ENCODE measurements at regions not wholly inside any gene's neighbourhood (a gene's known extent, or its start where the extent isn't known, plus 50 kb on each side); places are given as distances from the start of the nearest gene placed in this dataset.

DNA sequence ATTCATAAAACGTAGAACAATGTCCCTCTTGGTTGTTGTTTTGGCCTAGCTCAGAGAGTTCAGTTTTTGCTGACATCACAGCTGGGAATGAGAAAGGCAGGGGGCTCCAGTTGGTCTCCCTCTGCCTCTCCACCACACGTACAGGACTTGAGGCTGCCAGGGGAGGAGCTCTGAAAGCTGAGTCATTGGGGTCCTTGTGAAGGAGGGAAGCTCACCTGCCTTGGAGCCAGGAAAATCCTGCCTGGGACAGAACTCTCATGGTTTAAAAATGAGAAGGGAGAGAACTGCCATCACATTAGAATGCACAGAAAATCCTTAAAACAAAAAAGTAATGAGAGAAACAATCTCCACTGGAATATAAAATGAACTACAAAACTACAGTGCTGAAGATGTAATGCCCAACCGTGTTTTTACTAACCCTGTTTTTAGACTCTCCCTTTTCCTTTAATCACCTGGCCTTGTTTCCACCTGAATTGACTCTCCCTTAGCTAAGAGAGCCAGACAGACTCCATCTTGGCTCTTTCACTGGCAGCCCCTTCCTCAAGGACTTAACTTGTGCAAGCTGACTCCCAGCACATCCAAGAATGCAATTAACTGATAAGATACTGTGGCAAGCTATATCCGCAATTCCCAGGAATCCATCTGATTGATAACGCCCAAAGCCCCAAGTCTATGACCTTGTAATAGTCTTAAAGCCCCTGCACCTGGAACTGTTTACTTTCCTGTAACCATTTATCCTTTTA, 58.6 kb upstream of the TARP start:
- DNase-seq: peak; percentile 73

DNA sequence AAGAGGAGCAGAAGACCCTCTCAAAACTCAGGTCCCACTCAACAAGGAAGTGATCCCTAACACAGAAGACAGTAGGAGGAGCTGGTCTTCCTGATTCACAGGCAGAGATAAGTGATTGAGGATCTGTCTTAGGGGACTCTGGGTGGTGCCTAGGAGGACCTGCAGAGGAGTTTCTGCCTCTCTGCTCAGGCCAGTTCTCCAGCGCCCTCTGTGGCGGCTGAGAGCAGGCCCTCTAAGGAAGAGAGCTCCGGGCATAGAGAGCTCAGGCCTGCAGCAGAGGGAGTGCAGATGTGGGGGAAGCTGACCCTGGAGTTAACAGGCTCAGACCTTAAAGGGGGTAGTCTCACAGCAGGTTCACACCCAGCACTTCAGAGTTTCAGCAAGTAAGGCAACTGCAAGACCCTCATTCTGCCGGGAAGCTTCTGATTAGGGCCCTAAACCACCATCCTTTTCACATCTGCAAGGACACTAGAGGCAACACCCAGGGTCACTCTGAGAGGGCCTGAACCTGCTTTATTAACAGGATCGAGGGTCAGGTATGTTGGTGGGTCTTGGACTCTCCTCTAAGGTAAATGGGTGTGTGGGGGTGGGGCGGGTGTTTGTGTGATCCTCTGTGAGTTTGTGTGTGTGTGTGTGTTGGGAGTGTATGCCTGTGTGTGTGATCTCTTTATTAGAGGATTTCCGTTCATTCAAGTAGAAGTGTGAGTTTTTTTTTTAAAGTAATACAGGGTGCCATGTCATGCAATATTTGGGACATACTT, 57.6 kb upstream of the TARP start:
- peak; percentile 75 for DNase-seq

DNA sequence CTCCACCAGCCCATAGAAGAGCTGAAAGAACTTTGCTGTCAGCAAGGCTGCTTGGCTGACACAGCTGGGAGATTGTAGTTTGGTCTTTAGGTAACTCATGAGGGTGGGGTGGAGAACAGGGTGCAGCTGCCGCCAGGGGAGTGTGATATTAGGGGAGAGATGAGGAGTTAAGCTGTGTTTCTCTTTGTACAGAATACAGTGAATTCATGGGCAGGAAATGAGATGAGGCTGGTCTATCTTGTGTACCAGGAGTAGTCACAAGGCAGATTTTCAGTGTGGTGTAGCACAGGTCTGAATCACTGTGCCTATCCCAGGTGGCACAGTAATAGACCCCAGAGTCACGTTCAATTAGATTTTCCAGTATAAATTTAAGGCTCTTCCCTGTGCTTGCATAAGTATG, 56.6 kb upstream of the TARP start:
- DNase-seq: peak; percentile 30

DNA sequence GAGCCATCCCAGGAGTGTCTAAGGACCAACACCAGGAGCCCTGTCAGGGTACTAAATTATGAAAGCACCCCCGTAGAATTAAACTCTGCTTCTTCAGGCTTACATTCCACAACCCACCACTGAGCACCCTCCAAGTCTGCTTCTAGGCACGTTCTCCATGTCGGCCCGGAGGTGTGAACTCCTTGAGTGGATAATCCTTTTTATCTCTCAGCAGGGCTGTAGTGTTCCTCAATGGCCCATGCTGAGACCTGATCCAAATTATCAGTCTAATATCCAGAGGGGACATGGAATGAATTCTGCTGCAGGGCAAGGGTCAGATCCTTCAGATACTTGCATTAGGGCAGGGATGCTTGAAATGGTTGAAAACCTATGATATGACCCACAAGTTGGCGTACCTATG, 55.9 kb upstream of the TARP start:
- DNase-seq: no peak

DNA sequence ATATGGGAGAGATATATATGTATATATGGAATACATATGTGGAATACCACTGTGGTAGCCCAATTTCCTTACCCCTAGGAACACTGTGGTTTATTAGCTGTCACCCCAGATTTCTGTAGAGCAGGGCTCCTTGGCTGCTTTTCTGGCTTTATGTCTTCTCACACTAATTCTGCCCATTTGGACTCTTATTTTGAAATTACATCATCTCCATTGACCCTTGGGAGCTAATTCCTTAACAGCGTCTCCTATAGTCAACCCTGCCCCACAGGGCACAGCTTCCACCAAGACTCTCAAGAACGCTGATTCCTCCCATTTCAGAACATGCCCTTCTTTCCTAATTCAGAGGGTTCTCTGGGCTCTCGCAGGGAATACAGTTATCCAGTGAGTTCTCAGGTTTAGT, 55.4 kb upstream of the TARP start:
- DNase-seq: no peak

DNA sequence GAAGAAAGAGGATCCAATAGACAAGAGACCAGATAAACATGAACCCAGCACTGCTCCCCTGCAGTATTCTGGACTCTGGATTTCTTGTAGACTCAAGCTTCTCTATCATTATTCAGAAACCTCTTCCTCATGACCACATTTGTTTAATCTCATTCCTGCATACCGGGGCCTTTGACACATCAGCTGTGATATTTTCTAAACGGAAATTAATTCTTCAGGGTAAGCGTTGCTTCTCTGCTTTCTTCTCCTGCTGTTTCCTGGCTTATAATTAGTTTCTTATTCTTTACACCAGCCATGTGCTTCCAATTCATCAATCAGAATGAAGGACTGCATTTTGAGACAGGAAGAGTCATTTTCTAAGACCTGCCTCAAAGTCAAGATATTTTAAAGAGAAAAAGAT, 54.2 kb upstream of the TARP start:
- DNase-seq: no peak

All from islet precursor cell (in vitro differentiated cells).